ENCODE measurements at regions not wholly inside any gene's neighbourhood (a gene's known extent, or its start where the extent isn't known, plus 50 kb on each side); places are given as distances from the start of the nearest gene placed in this dataset.

GRCh38 chr5:112549127-112549526, 130.1 kb upstream of the EPB41L4A start:
- TF ChIP-seq CTCF (conservative IDR thresholded peaks at IDR 0.05; ENCODE audit: low read length) (no peak), EZH2phosphoT487 (IDR thresholded peaks at IDR 0.05; ENCODE audit: borderline replicate concordance, low read depth, low read length) (no peak)

All from OCI-LY7 (cell line).